Hepatocyte (in vitro differentiated cells): ENCODE measurements at regions not wholly inside any gene's neighbourhood (a gene's known extent, or its start where the extent isn't known, plus 50 kb on each side); places are given as distances from the start of the nearest gene placed in this dataset.

Source experiments
- DNase-seq: peaks from one replicate; pipeline ENCODE4 v3.0.0-alpha.2; 2016; ENCODE audit warnings: low spot score
- H2AFZ ChIP-seq: fragments of 200-600 bp; sonication (generic); 2 replicates; pipeline ENCODE4 v1.6.0; 2016; ENCODE audit warnings: antibody characterized with exemption, mild to moderate bottlenecking
- H3K27ac ChIP-seq: fragments of 200-600 bp; sonication (generic); 2 replicates; pipeline ENCODE4 v1.5.1; 2016; ENCODE audit warnings: mild to moderate bottlenecking
- H3K27me3 ChIP-seq: fragments of 200-600 bp; sonication (generic); 2 replicates; pipeline ENCODE4 v1.6.1; 2016
- H3K36me3 ChIP-seq: fragments of 200-600 bp; sonication (generic); replicated peaks from 2 replicates; pipeline ENCODE4 v1.5.1; 2016; ENCODE audit warnings: low read depth; ENCODE audit not compliant: insufficient read depth
- H3K4me1 ChIP-seq: fragments of 200-600 bp; sonication (generic); 2 replicates; pipeline ENCODE4 v1.5.1; 2016; ENCODE audit warnings: mild to moderate bottlenecking, moderate library complexity; ENCODE audit not compliant: insufficient read depth
- H3K4me2 ChIP-seq: fragments of 200-600 bp; sonication (generic); 2 replicates; pipeline ENCODE4 v1.6.0; 2016
- H3K4me3 ChIP-seq: fragments of 200-600 bp; sonication (generic); 2 replicates; pipeline ENCODE4 v1.5.1; 2016; ENCODE audit warnings: mild to moderate bottlenecking
- H3K79me2 ChIP-seq: fragments of 200-600 bp; sonication (generic); 2 replicates; pipeline ENCODE4 v1.6.0; 2017; ENCODE audit warnings: mild to moderate bottlenecking
- H3K9me2 ChIP-seq: fragments of 200-600 bp; sonication (generic); replicated peaks from 2 replicates; pipeline ENCODE4 v1.6.0; 2017; ENCODE audit warnings: mild to moderate bottlenecking; ENCODE audit not compliant: insufficient read depth
- H3K9me3 ChIP-seq: fragments of 200-600 bp; sonication (generic); 2 replicates; pipeline ENCODE4 v1.5.1; 2016; ENCODE audit warnings: low read depth, mild to moderate bottlenecking
- H4K20me1 ChIP-seq: fragments of 200-600 bp; sonication (generic); 2 replicates; pipeline ENCODE4 v1.6.0; 2016; ENCODE audit warnings: mild to moderate bottlenecking; ENCODE audit not compliant: insufficient read depth, poor library complexity, severe bottlenecking
- EZH2 ChIP-seq: fragments of 200-600 bp; sonication (generic); IDR thresholded peaks from 2 replicates; pipeline ENCODE4 v1.6.1; 2016; ENCODE audit warnings: antibody characterized with exemption, mild to moderate bottlenecking, borderline replicate concordance
- EZH2phosphoT487 ChIP-seq: fragments of 200-600 bp; sonication (generic); IDR thresholded peaks from one replicate; pipeline ENCODE4 v1.6.1; 2018; ENCODE audit warnings: antibody characterized with exemption, mild to moderate bottlenecking, low read depth, moderate library complexity; ENCODE audit not compliant: unreplicated experiment, severe bottlenecking
- WGBS: methylation state at CpG from one replicate; pipeline ENCODE4 v1.1.6; 2016; ENCODE audit warnings: low lambda C conversion rate; ENCODE audit errors: missing lambda C conversion rate; 5-methylcytosine and 5-hydroxymethylcytosine counted together
- TF ChIP-seq, protein P1 (sequence below): fragments of 200-600 bp; sonication (generic); IDR thresholded peaks from 2 replicates; pipeline ENCODE4 v1.5.1; 2016; ENCODE audit warnings: antibody characterized with exemption, mild to moderate bottlenecking; ENCODE audit not compliant: poor library complexity

DNA sequence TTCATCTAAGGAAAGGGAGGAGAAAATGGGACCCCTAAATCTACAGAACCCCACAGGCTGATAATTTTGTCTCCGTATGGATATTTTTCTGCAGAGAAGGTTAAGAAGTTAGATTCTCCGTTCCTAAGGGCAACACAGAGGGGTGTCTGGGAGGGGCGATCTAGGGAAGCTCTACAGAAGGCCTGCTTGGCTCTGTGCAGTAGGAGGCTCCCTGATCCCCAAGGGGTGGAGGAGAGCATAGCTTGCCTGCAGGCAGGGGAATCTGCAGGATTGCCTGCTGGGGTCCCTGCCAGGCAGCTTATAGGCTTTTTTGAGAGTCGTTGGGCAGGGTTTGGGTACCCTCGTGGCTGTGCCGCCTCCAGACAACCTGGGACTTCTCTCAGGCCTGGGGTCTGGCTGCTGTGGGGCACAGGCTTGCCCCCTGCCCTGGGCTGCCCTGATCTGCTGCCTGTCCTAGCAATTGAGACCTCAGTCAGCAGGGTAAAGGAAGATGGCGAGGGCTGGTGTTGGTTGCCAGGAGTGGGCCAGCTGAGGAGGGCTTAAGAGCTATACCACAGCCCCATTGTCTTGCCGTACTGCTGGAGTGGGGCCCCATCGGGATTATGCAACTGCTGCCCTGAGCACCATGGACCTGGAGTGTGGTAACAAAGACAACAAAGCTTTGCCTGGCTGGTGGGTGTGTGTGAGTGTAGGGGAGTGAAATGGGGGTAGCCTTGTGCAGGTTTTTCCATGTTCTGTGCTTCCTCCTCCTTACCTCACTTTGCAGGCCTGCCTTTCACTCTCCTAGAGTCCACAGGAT lies 74.1 kb downstream of the EFNB1 start:
- WGBS: 65% methylated on average over 9 of the region's 9 CpGs
- Histone ChIP-seq H3K27ac (no peak overlapping the region), H3K79me2 (no peaks in the 10 kb centered on the region), H2AFZ (no peak overlapping the region), H3K9me3 (no peaks in the 10 kb centered on the region), H3K4me1 (no peaks in the 10 kb centered on the region), H3K9me2 (no peaks in the 10 kb centered on the region), H3K36me3 (no peaks in the 10 kb centered on the region), H3K27me3 (no peaks in the 10 kb centered on the region), H4K20me1 (no peaks in the 10 kb centered on the region), H3K4me2 (no peak overlapping the region), H3K4me3 (no peak overlapping the region)
- no peak for DNase-seq
- no peak for TF ChIP-seq EZH2
- no peak for TF ChIP-seq EZH2phosphoT487
- TF ChIP-seq, protein P1, sequence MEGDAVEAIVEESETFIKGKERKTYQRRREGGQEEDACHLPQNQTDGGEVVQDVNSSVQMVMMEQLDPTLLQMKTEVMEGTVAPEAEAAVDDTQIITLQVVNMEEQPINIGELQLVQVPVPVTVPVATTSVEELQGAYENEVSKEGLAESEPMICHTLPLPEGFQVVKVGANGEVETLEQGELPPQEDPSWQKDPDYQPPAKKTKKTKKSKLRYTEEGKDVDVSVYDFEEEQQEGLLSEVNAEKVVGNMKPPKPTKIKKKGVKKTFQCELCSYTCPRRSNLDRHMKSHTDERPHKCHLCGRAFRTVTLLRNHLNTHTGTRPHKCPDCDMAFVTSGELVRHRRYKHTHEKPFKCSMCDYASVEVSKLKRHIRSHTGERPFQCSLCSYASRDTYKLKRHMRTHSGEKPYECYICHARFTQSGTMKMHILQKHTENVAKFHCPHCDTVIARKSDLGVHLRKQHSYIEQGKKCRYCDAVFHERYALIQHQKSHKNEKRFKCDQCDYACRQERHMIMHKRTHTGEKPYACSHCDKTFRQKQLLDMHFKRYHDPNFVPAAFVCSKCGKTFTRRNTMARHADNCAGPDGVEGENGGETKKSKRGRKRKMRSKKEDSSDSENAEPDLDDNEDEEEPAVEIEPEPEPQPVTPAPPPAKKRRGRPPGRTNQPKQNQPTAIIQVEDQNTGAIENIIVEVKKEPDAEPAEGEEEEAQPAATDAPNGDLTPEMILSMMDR: no peak

DNA sequence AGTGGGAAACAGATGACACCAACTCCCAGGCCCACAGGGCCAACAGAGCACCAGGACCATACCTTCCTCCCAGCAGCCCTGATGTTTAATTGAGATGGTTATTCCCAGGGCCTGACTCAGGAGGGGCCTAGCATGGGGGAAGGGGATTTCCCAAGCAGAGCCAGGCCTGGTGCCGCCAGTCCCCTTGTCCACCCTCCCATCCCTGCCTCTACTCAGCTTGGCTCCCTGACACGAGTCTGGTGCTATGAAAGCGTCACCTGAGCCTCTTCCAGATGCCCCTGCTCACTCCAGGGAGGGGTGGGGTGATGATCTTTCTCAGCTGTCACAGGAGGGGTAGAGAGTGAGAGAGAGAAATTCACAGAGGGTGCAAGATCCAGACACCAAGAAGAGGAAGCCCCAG lies 72.7 kb downstream of the EFNB1 start:
- TF ChIP-seq EZH2phosphoT487: no peak
- TF ChIP-seq, protein P1: no peak
- no peak for TF ChIP-seq EZH2
- no peak overlapping the region for H3K27ac ChIP-seq
- H4K20me1 ChIP-seq: no peaks in the 10 kb centered on the region
- no peak overlapping the region for H2AFZ ChIP-seq
- no peaks in the 10 kb centered on the region for H3K27me3 ChIP-seq
- H3K79me2 ChIP-seq: no peaks in the 10 kb centered on the region
- no peaks in the 10 kb centered on the region for H3K9me2 ChIP-seq
- no peak for DNase-seq
- no peak overlapping the region for H3K4me3 ChIP-seq
- H3K36me3 ChIP-seq: no peaks in the 10 kb centered on the region
- no peaks in the 10 kb centered on the region for H3K9me3 ChIP-seq
- 43% methylated on average over 3 of the region's 3 CpGs for WGBS
- H3K4me1 ChIP-seq: no peaks in the 10 kb centered on the region
- no peak overlapping the region for H3K4me2 ChIP-seq

DNA sequence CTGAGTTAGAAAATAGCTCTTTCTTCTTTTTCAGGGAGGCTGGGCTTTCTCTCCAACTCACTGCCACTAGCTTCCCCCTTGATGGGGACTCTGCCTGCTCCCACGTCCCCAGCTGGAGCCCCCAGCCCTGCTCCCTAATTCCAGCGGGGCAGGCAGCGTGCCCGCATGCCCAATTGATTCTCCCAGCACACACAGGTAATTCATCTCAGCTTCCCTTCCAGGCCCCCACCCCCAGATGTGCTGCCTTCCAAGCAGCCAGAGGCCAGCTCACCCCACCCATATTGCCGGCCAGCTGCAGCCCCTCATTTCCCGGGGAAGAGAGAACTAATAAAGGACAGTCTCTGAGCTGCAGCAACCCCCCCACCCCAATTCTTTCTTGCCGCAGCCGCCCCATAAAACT lies 69.8 kb downstream of the EFNB1 start:
- Histone ChIP-seq H3K36me3 (no peaks in the 10 kb centered on the region), H3K79me2 (no peaks in the 10 kb centered on the region), H3K9me3 (no peaks in the 10 kb centered on the region), H2AFZ (no peak overlapping the region), H4K20me1 (no peaks in the 10 kb centered on the region), H3K27me3 (no peaks in the 10 kb centered on the region), H3K27ac (no peak overlapping the region), H3K4me1 (peaks cover 23% of the 10 kb centered on the region), H3K4me3 (no peak overlapping the region), H3K4me2 (no peak overlapping the region), H3K9me2 (no peaks in the 10 kb centered on the region)
- WGBS: 76% methylated on average over 8 of the region's 8 CpGs
- DNase-seq: no peak
- TF ChIP-seq, protein P1: no peak
- no peak for TF ChIP-seq EZH2phosphoT487
- TF ChIP-seq EZH2: no peak
